H9 (cell line): ENCODE measurements at regions not wholly inside any gene's neighbourhood (a gene's known extent, or its start where the extent isn't known, plus 50 kb on each side); places are given as distances from the start of the nearest gene placed in this dataset.

ENCODE experiments used
- DNase-seq: peaks from one replicate; pipeline ENCODE4 v3.0.0-alpha.2; 2017
- H2AFZ ChIP-seq: one replicate; pipeline ENCODE4 v1.6.1; 2013; ENCODE audit warnings: mild to moderate bottlenecking, low read length, control low read depth, moderate library complexity
- H2AK5ac ChIP-seq: 2 replicates; pipeline ENCODE4 v1.6.1; 2013; ENCODE audit warnings: low read length, control low read depth, mixed read lengths; ENCODE audit not compliant: insufficient read length
- H2BK120ac ChIP-seq: one replicate; pipeline ENCODE4 v1.6.1; 2013; ENCODE audit warnings: low read depth, mild to moderate bottlenecking, low read length, control low read depth, inconsistent platforms; ENCODE audit not compliant: poor library complexity, severe bottlenecking
- H2BK12ac ChIP-seq: 2 replicates; pipeline ENCODE4 v1.6.1; 2013; ENCODE audit warnings: low read length, control low read depth, mixed read lengths, low read depth; ENCODE audit not compliant: insufficient read length
- H2BK15ac ChIP-seq: 2 replicates; pipeline ENCODE4 v1.6.1; 2013; ENCODE audit warnings: low read depth, low read length, control low read depth
- H2BK20ac ChIP-seq: one replicate; pipeline ENCODE4 v1.6.1; 2013; ENCODE audit warnings: low read depth, mild to moderate bottlenecking, low read length, control low read depth, inconsistent platforms; ENCODE audit not compliant: poor library complexity, severe bottlenecking
- H2BK5ac ChIP-seq: 2 replicates; pipeline ENCODE4 v1.6.1; 2013; ENCODE audit warnings: low read length, control low read depth, mixed read lengths; ENCODE audit not compliant: insufficient read length
- H3K14ac ChIP-seq: 2 replicates; pipeline ENCODE4 v1.6.1; 2013; ENCODE audit warnings: low read length, control low read depth; ENCODE audit not compliant: insufficient read depth
- H3K18ac ChIP-seq: 2 replicates; pipeline ENCODE4 v1.6.1; 2013; ENCODE audit warnings: low read depth, mild to moderate bottlenecking, mixed read lengths, low read length, control low read depth; ENCODE audit not compliant: insufficient read length
- H3K23ac ChIP-seq: 2 replicates; pipeline ENCODE4 v1.6.1; 2013; ENCODE audit warnings: low read length, control low read depth, mixed read lengths, low read depth; ENCODE audit not compliant: insufficient read length
- H3K23me2 ChIP-seq: 2 replicates; pipeline ENCODE4 v1.6.1; 2013; ENCODE audit warnings: low read depth, mild to moderate bottlenecking, mixed read lengths, low read length, control low read depth; ENCODE audit not compliant: insufficient read length, poor library complexity, severe bottlenecking
- H3K27ac ChIP-seq: 2 replicates; pipeline ENCODE4 v1.5.1; 2013; ENCODE audit warnings: low read length, control low read depth, mixed read lengths, low read depth; ENCODE audit not compliant: insufficient read length
- H3K27me3 ChIP-seq: 2 replicates; pipeline ENCODE4 v1.6.1; 2013; ENCODE audit warnings: low read length, control low read depth, inconsistent platforms; ENCODE audit not compliant: insufficient read depth
- H3K4ac ChIP-seq: 2 replicates; pipeline ENCODE4 v1.6.1; 2013; ENCODE audit warnings: low read depth, mild to moderate bottlenecking, control low read depth, inconsistent platforms, low read length, moderate library complexity
- H3K4me1 ChIP-seq: 2 replicates; pipeline ENCODE4 v1.6.1; 2013; ENCODE audit warnings: low read length, control low read depth, inconsistent platforms; ENCODE audit not compliant: insufficient read depth
- H3K4me2 ChIP-seq: 2 replicates; pipeline ENCODE4 v1.6.1; 2013; ENCODE audit warnings: low read length, control low read depth, mixed read lengths; ENCODE audit not compliant: insufficient read length, insufficient read depth
- H3K56ac ChIP-seq: 2 replicates; pipeline ENCODE4 v1.6.1; 2013; ENCODE audit warnings: low read depth, mild to moderate bottlenecking, mixed read lengths, low read length, control low read depth; ENCODE audit not compliant: insufficient read length
- H3K79me1 ChIP-seq: 2 replicates; pipeline ENCODE4 v1.6.1; 2013; ENCODE audit warnings: low read depth, mild to moderate bottlenecking, moderate library complexity, low read length, control low read depth, inconsistent platforms; ENCODE audit not compliant: insufficient read depth, poor library complexity, severe bottlenecking
- H3K79me2 ChIP-seq: 2 replicates; pipeline ENCODE4 v1.6.1; 2013; ENCODE audit warnings: low read length, control low read depth, inconsistent platforms; ENCODE audit not compliant: insufficient read depth
- H3K9ac ChIP-seq: 2 replicates; pipeline ENCODE4 v1.6.1; 2013; ENCODE audit warnings: low read length, control low read depth, mixed read lengths; ENCODE audit not compliant: insufficient read length; ENCODE audit errors: extremely low read depth
- H3K9me3 ChIP-seq: one replicate; pipeline ENCODE4 v1.6.1; 2013; ENCODE audit warnings: low read depth, low read length, inconsistent platforms; ENCODE audit not compliant: control insufficient read depth
- H3T11ph ChIP-seq: one replicate; pipeline ENCODE4 v1.6.1; 2013; ENCODE audit warnings: mild to moderate bottlenecking, low read length, control low read depth, inconsistent platforms
- H4K20me1 ChIP-seq: one replicate; pipeline ENCODE4 v1.6.1; 2013; ENCODE audit not compliant: control insufficient read depth, insufficient read length, insufficient read depth
- H4K5ac ChIP-seq: 2 replicates; pipeline ENCODE4 v1.6.1; 2013; ENCODE audit warnings: low read depth, mild to moderate bottlenecking, mixed read lengths, low read length, control low read depth; ENCODE audit not compliant: insufficient read length
- H4K8ac ChIP-seq: replicated peaks from 2 replicates; pipeline ENCODE4 v1.6.1; 2013; ENCODE audit warnings: low read length, control low read depth, mixed read lengths, low read depth; ENCODE audit not compliant: insufficient read length
- H4K91ac ChIP-seq: 2 replicates; pipeline ENCODE4 v1.6.1; 2013; ENCODE audit warnings: low read depth, mild to moderate bottlenecking, moderate library complexity, mixed read lengths, low read length, control low read depth; ENCODE audit not compliant: insufficient read length
- H3K27ac Mint-ChIP-seq, 3 experiments: 2 replicates in 2 of 3; 3 replicates in 1 of 3; pipeline ENCODE4 v1.8.0; 2020 to 2021; ENCODE audit warnings: mixed read lengths in 3 of 3, mild to moderate bottlenecking in 1 of 3, moderate library complexity in 1 of 3
- H3K27me3 Mint-ChIP-seq: 2 replicates; pipeline ENCODE4 v1.8.0; 2021; ENCODE audit warnings: low read depth, mild to moderate bottlenecking, moderate library complexity, mixed read lengths
- H3K36me3 Mint-ChIP-seq, 3 experiments: 2 replicates in 2 of 3; 3 replicates in 1 of 3; pipeline ENCODE4 v1.8.0; 2020 to 2021; ENCODE audit warnings: low read depth in 3 of 3, mixed read lengths in 3 of 3; ENCODE audit not compliant: insufficient read depth in 1 of 3
- H3K4me1 Mint-ChIP-seq, 2 experiments: 2 replicates each; pipeline ENCODE4 v1.8.0; 2020; ENCODE audit warnings: mixed read lengths in 2 of 2
- H3K4me3 Mint-ChIP-seq, 2 experiments: 2 replicates in 1 of 2; 3 replicates in 1 of 2; pipeline ENCODE4 v1.8.0; 2020 to 2021; ENCODE audit warnings: mild to moderate bottlenecking in 2 of 2, mixed read lengths in 2 of 2, moderate library complexity in 1 of 2
- H3K9me3 Mint-ChIP-seq, 2 experiments: 2 replicates in 1 of 2; 3 replicates in 1 of 2; pipeline ENCODE4 v1.8.0; 2020; ENCODE audit warnings: mild to moderate bottlenecking in 2 of 2, mixed read lengths in 2 of 2, moderate library complexity in 1 of 2
- WGBS: extraction: QIAGEN DNeasy Blood & Tissue Kit; methylation state at CpG from one replicate; pipeline ENCODE4 v1.1.7; 2013; ENCODE audit warnings: missing lambda C conversion rate, low lambda C conversion rate, mixed read lengths; ENCODE audit not compliant: insufficient read length; ENCODE audit errors: extremely low coverage; 5-methylcytosine and 5-hydroxymethylcytosine counted together
- TF ChIP-seq, protein P1 (sequence below): fragments of 200-600 bp; sonication (generic); conservative IDR thresholded peaks from 3 replicates; pipeline ENCODE4 v1.8.0; 2021; ENCODE audit warnings: antibody characterized with exemption, mild to moderate bottlenecking

DNA sequence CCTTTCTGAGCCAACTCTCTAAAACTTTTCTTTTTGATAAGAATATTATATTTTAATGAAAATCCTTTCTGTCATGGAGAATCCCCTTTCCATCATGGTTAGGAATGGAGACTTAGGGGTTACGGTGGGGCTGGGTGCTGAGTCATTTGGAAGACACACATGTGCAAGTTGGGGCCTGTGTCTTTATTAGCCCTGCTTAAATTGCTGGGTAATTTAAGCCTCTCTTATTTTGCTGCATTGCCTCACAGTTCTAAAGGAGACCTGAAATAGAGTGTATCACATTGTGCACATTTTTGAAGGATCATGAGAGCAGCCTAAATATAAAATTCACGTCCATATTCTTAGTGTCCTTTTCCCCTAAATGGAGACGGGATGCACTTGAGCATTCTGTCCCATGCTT lies 61.8 kb upstream of the RBFOX1 start:
- H3K79me2 ChIP-seq, result no peaks in the 10 kb centered on the region
- no peaks in the 10 kb centered on the region for H4K20me1 ChIP-seq
- no peak overlapping the region for H4K8ac ChIP-seq
- H2BK120ac ChIP-seq, result no peak overlapping the region
- H3K18ac ChIP-seq, result no peak overlapping the region
- H2AK5ac ChIP-seq, result no peak overlapping the region
- H3K27ac ChIP-seq, result no peak overlapping the region
- H4K5ac ChIP-seq, result no peak overlapping the region
- no peak for DNase-seq
- H2BK12ac ChIP-seq, result no peak overlapping the region
- Mint-ChIP-seq H3K27me3 (peaks cover 4% of the 10 kb centered on the region), H3K36me3 (peaks cover 0 to 2% (median 0%) of the 10 kb centered on the region in 3 experiments; a peak in 1 of 7 replicates), H3K27ac (no peak overlapping the region), H3K4me3 (no peak overlapping the region), H3K4me1 (peaks cover 3 to 4% of the 10 kb centered on the region in 2 experiments; a peak in 2 of 4 replicates), H3K9me3 (no peaks in the 10 kb centered on the region)
- no peaks in the 10 kb centered on the region for H3K79me1 ChIP-seq
- H2BK5ac ChIP-seq, result no peak overlapping the region
- H4K91ac ChIP-seq, result no peak overlapping the region
- H3K14ac ChIP-seq, result no peak overlapping the region
- H2AFZ ChIP-seq, result no peak overlapping the region
- H2BK15ac ChIP-seq, result no peak overlapping the region
- no peaks in the 10 kb centered on the region for H3K23me2 ChIP-seq
- H3K9me3 ChIP-seq, result no peaks in the 10 kb centered on the region
- H3K9ac ChIP-seq, result no peak overlapping the region
- H3K27me3 ChIP-seq, result no peaks in the 10 kb centered on the region
- H3K4me2 ChIP-seq, result no peak overlapping the region
- WGBS, result no CpG with 5 or more reads among the region's 3 CpGs
- H3K56ac ChIP-seq, result no peak overlapping the region
- TF ChIP-seq, protein P1, sequence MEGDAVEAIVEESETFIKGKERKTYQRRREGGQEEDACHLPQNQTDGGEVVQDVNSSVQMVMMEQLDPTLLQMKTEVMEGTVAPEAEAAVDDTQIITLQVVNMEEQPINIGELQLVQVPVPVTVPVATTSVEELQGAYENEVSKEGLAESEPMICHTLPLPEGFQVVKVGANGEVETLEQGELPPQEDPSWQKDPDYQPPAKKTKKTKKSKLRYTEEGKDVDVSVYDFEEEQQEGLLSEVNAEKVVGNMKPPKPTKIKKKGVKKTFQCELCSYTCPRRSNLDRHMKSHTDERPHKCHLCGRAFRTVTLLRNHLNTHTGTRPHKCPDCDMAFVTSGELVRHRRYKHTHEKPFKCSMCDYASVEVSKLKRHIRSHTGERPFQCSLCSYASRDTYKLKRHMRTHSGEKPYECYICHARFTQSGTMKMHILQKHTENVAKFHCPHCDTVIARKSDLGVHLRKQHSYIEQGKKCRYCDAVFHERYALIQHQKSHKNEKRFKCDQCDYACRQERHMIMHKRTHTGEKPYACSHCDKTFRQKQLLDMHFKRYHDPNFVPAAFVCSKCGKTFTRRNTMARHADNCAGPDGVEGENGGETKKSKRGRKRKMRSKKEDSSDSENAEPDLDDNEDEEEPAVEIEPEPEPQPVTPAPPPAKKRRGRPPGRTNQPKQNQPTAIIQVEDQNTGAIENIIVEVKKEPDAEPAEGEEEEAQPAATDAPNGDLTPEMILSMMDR, result no peak
- H3K23ac ChIP-seq, result no peak overlapping the region
- no peak overlapping the region for H3K4ac ChIP-seq
- H2BK20ac ChIP-seq, result no peak overlapping the region
- H3K4me1 ChIP-seq, result no peaks in the 10 kb centered on the region
- no peak overlapping the region for H3T11ph ChIP-seq
